LNCAP (cell line): ENCODE measurements at regions not wholly inside any gene's neighbourhood (a gene's known extent, or its start where the extent isn't known, plus 50 kb on each side); places are given as distances from the start of the nearest gene placed in this dataset.
A peak's percentile ranks its signal among the peaks of the same experiment; 100 is the strongest.

Source experiments
- CTCF ChIP-seq: fragments of 450-650 bp; IDR thresholded peaks from 2 replicates; pipeline ENCODE4 v1.5.1; 2017; ENCODE audit warnings: mild to moderate bottlenecking

- no peak for TF ChIP-seq CTCF
These were observed 380.7 kb upstream of the GOT2 start for GRCh38 chr16:59114790-59115189.

GRCh38 chr16:59113004-59113670, 379.0 kb upstream of the GOT2 start:
- no peak for TF ChIP-seq CTCF

GRCh38 chr16:59111280-59111679, 377.2 kb upstream of the GOT2 start:
- TF ChIP-seq CTCF, result no peak

GRCh38 chr16:59108374-59108773, 374.3 kb upstream of the GOT2 start:
- TF ChIP-seq CTCF, result peak; percentile 25; the same call in 1 of the 2 replicates

GRCh38 chr16:59090541-59090940, 356.4 kb upstream of the GOT2 start:
- no peak for TF ChIP-seq CTCF

GRCh38 chr16:59088431-59088830, 354.3 kb upstream of the GOT2 start:
- TF ChIP-seq CTCF, result no peak

- TF ChIP-seq CTCF, result no peak
These were observed 353.5 kb upstream of the GOT2 start for GRCh38 chr16:59087641-59088040.

- TF ChIP-seq CTCF, result no peak
These were observed 333.1 kb upstream of the GOT2 start for GRCh38 chr16:59067205-59067604.
